IMR-90 (cell line): ENCODE measurements at regions not wholly inside any gene's neighbourhood (a gene's known extent, or its start where the extent isn't known, plus 50 kb on each side); places are given as distances from the start of the nearest gene placed in this dataset.

Experiments
- ATAC-seq: fragments of 200-7000 bp; cut with Tn5 transposase; 2 replicates; pipeline ENCODE4 v1.9.1; 2020; ENCODE audit warnings: low read depth, mild to moderate bottlenecking, moderate library complexity
- BruUV-seq: library from RNA; stranded (reverse); fragments of 400-500 nt; replicated peaks from 2 replicates; lab custom pipeline; 2021; lab: Mats Ljungman, UMichigan
- CTCF ChIA-PET: fragments of 300-600 bp; formaldehyde crosslinking; extraction: SDS; loops from one replicate; lab custom pipeline; 2021; ENCODE audit warnings: antibody characterized with exemption; lab: Yijun Ruan, JAX
- POLR2A ChIA-PET: fragments of 300-600 bp; sonication (Branson Sonifier 250); formaldehyde crosslinking; loops from one replicate; lab custom pipeline; 2022; ENCODE audit warnings: antibody characterized with exemption; ENCODE audit not compliant: unreplicated experiment; lab: Charles Lee
- DNase-seq: peaks from one replicate; pipeline ENCODE4 v3.0.0; 2013
- H2AFZ ChIP-seq: replicated peaks from 2 replicates; pipeline ENCODE3; 2013; ENCODE audit warnings: low read length, mild to moderate bottlenecking; ENCODE audit not compliant: poor library complexity
- H2AK5ac ChIP-seq: 2 replicates; pipeline ENCODE4 v1.6.1; 2013; ENCODE audit warnings: low read depth, low read length, inconsistent platforms
- H2AK9ac ChIP-seq: replicated peaks from 2 replicates; pipeline ENCODE3; 2013; ENCODE audit warnings: mild to moderate bottlenecking, low read depth, low read length, moderate library complexity; ENCODE audit not compliant: poor library complexity
- H2BK120ac ChIP-seq: 2 replicates; pipeline ENCODE4 v1.6.1; 2013; ENCODE audit warnings: low read depth, low read length, inconsistent platforms
- H2BK15ac ChIP-seq: 3 replicates; pipeline ENCODE4 v1.6.1; 2013; ENCODE audit warnings: low read depth, low read length, inconsistent platforms
- H2BK20ac ChIP-seq: 2 replicates; pipeline ENCODE4 v1.6.1; 2013; ENCODE audit warnings: low read depth, mild to moderate bottlenecking, inconsistent platforms, low read length, moderate library complexity
- H2BK5ac ChIP-seq: 2 replicates; pipeline ENCODE4 v1.6.1; 2013; ENCODE audit warnings: mild to moderate bottlenecking, low read depth, low read length, inconsistent platforms; ENCODE audit not compliant: poor library complexity, severe bottlenecking
- H3K14ac ChIP-seq: replicated peaks from 2 replicates; pipeline ENCODE4 v1.6.1; 2013; ENCODE audit warnings: low read depth, low read length, inconsistent platforms
- H3K18ac ChIP-seq: 2 replicates; pipeline ENCODE4 v1.6.1; 2013; ENCODE audit warnings: low read depth, low read length, control low read depth
- H3K23ac ChIP-seq: 2 replicates; pipeline ENCODE4 v1.6.1; 2013; ENCODE audit warnings: low read depth, low read length, inconsistent platforms
- H3K27ac ChIP-seq: 2 replicates; pipeline ENCODE4 v1.5.1; 2013; ENCODE audit warnings: mild to moderate bottlenecking, control low read depth, low read length; ENCODE audit not compliant: insufficient read depth
- H3K27me3 ChIP-seq: 2 replicates; pipeline ENCODE4 v1.6.1; 2013; ENCODE audit warnings: low read length; ENCODE audit not compliant: control insufficient read depth, insufficient read depth
- H3K36me3 ChIP-seq: 2 replicates; pipeline ENCODE4 v1.6.1; 2013; ENCODE audit warnings: low read length, mixed read lengths; ENCODE audit not compliant: control insufficient read depth, insufficient read depth
- H3K4ac ChIP-seq: 2 replicates; pipeline ENCODE4 v1.6.1; 2013; ENCODE audit warnings: low read depth, low read length, inconsistent platforms
- H3K4me1 ChIP-seq: 2 replicates; pipeline ENCODE4 v1.6.1; 2013; ENCODE audit warnings: low read length, mixed read lengths; ENCODE audit not compliant: control insufficient read depth, insufficient read depth
- H3K4me2 ChIP-seq: 2 replicates; pipeline ENCODE4 v1.6.1; 2013; ENCODE audit warnings: low read depth, mild to moderate bottlenecking, control low read depth, low read length, moderate library complexity
- H3K4me3 ChIP-seq: 2 replicates; pipeline ENCODE4 v1.5.1; 2013; ENCODE audit warnings: low read depth, mild to moderate bottlenecking, control low read depth, low read length, moderate library complexity; ENCODE audit not compliant: insufficient read depth
- H3K56ac ChIP-seq: 2 replicates; pipeline ENCODE4 v1.6.1; 2013; ENCODE audit warnings: low read length, inconsistent platforms; ENCODE audit not compliant: insufficient read depth; ENCODE audit errors: extremely low read depth
- H3K79me1 ChIP-seq, 2 experiments: 2 replicates each; pipeline ENCODE4 v1.6.1; 2013; ENCODE audit warnings: low read length in 2 of 2, inconsistent platforms in 1 of 2, low read depth in 1 of 2
- H3K9ac ChIP-seq: 2 replicates; pipeline ENCODE4 v1.6.1; 2013; ENCODE audit warnings: low read depth, low read length, control low read depth
- H3K9me1 ChIP-seq: 2 replicates; pipeline ENCODE4 v1.6.1; 2013; ENCODE audit warnings: low read length, inconsistent platforms; ENCODE audit not compliant: insufficient read depth
- H3K9me3 ChIP-seq: 2 replicates; pipeline ENCODE4 v1.6.1; 2013; ENCODE audit warnings: low read length; ENCODE audit not compliant: control insufficient read depth, insufficient read depth
- H4K20me1 ChIP-seq: 2 replicates; pipeline ENCODE4 v1.6.1; 2013; ENCODE audit warnings: low read length, inconsistent platforms; ENCODE audit not compliant: insufficient read depth
- H4K5ac ChIP-seq: 2 replicates; pipeline ENCODE4 v1.6.1; 2013; ENCODE audit warnings: mild to moderate bottlenecking, low read depth, low read length, control low read depth
- H4K8ac ChIP-seq, 2 experiments: 2 replicates each; pipeline ENCODE4 v1.6.1; 2013; ENCODE audit warnings: low read depth in 2 of 2, low read length in 2 of 2, control low read depth in 1 of 2, inconsistent platforms in 1 of 2
- H4K91ac ChIP-seq: 2 replicates; pipeline ENCODE4 v1.6.1; 2013; ENCODE audit warnings: low read depth, low read length, inconsistent platforms; ENCODE audit not compliant: insufficient read depth
- BHLHE40 ChIP-seq: fragments of 150-350 bp; IDR thresholded peaks from 2 replicates; pipeline ENCODE4 v1.6.1; 2016; ENCODE audit warnings: mild to moderate bottlenecking, low read depth, low read length
- CEBPB ChIP-seq: IDR thresholded peaks from 2 replicates; pipeline ENCODE4 v1.6.1; 2012; ENCODE audit warnings: low read depth, low read length, improper control_type of control experiment
- CHD1 ChIP-seq: IDR thresholded peaks from 2 replicates; pipeline ENCODE4 v1.6.1; 2012; ENCODE audit warnings: low read depth, low read length, improper control_type of control experiment
- ELK1 ChIP-seq: fragments of 150-350 bp; IDR thresholded peaks from 2 replicates; pipeline ENCODE4 v1.6.1; 2016; ENCODE audit warnings: low read depth, mild to moderate bottlenecking, low read length, moderate library complexity, borderline replicate concordance
- FOS ChIP-seq: fragments of 150-350 bp; IDR thresholded peaks from 2 replicates; pipeline ENCODE4 v1.6.1; 2016; ENCODE audit warnings: low read depth, low read length
- MAFK ChIP-seq: IDR thresholded peaks from 2 replicates; pipeline ENCODE4 v1.6.1; 2012; ENCODE audit warnings: low read depth, low read length, improper control_type of control experiment
- MAZ ChIP-seq: IDR thresholded peaks from 2 replicates; pipeline ENCODE4 v1.6.1; 2012; ENCODE audit warnings: low read depth, mild to moderate bottlenecking, low read length, improper control_type of control experiment, moderate library complexity, borderline replicate concordance
- MXI1 ChIP-seq: IDR thresholded peaks from 2 replicates; pipeline ENCODE4 v1.6.1; 2012; ENCODE audit warnings: low read depth, mild to moderate bottlenecking, low read length, moderate library complexity, borderline replicate concordance
- NFE2L2 ChIP-seq: fragments of 150-350 bp; IDR thresholded peaks from 2 replicates; pipeline ENCODE4 v1.6.1; 2016; ENCODE audit warnings: low read depth, mild to moderate bottlenecking, low read length
- POLR2A ChIP-seq: IDR thresholded peaks from 2 replicates; pipeline ENCODE4 v1.6.1; 2012; ENCODE audit warnings: mild to moderate bottlenecking, low read depth, low read length
- RAD21 ChIP-seq: IDR thresholded peaks from 2 replicates; pipeline ENCODE4 v1.6.1; 2012; ENCODE audit warnings: low read length, improper control_type of control experiment
- RCOR1 ChIP-seq: IDR thresholded peaks from 2 replicates; pipeline ENCODE4 v1.6.1; 2012; ENCODE audit warnings: mild to moderate bottlenecking, low read length, improper control_type of control experiment; ENCODE audit not compliant: insufficient replicate concordance
- RFX5 ChIP-seq: IDR thresholded peaks from 2 replicates; pipeline ENCODE4 v1.8.0; 2012; ENCODE audit warnings: low read depth, mild to moderate bottlenecking, low read length, moderate library complexity
- SMC3 ChIP-seq: fragments of 150-350 bp; IDR thresholded peaks from 2 replicates; pipeline ENCODE4 v1.6.1; 2016; ENCODE audit warnings: low read depth, mild to moderate bottlenecking, antibody characterized with exemption, low read length, moderate library complexity
- WGBS, 2 experiments: methylation state at CpG; one replicate each; pipeline versions ENCODE4 v1.1.5 to v1.1.7; 2013; ENCODE audit warnings: missing lambda C conversion rate in 2 of 2; ENCODE audit not compliant: insufficient read length in 1 of 2; ENCODE audit errors: extremely low coverage in 2 of 2; 5-methylcytosine and 5-hydroxymethylcytosine counted together
- dilution Hi-C: fragments of 300-500 bp; cut with HindIII; formaldehyde crosslinking; loops from one replicate; pipeline ENCODE4 v1.14.3; 2018; ENCODE audit warnings: low sequenced_read_pairs; ENCODE audit not compliant: unreplicated experiment
- in situ Hi-C: fragments of 300-500 bp; cut with MboI; formaldehyde crosslinking; loops from 3 replicates; pipeline ENCODE4 v1.14.3; 2019; ENCODE audit warnings: low sequenced_read_pairs, inconsistent platforms, mixed read lengths
- intact Hi-C: fragments of 100-400 bp; cut with micrococcal nuclease; formaldehyde crosslinking; loops from 2 replicates; pipeline ENCODE4 v1.10.0; 2022
- TF ChIP-seq, protein P1 (sequence below): fragments of 150-350 bp; IDR thresholded peaks from 2 replicates; pipeline ENCODE4 v1.6.1; 2017; ENCODE audit warnings: mild to moderate bottlenecking, antibody characterized with exemption, low read length, low read depth
- TF ChIP-seq, protein P2 (sequence below): conservative IDR thresholded peaks from 2 replicates; pipeline ENCODE4 v1.5.1; 2012; ENCODE audit warnings: mild to moderate bottlenecking, low read depth, low read length, improper control_type of control experiment

DNA sequence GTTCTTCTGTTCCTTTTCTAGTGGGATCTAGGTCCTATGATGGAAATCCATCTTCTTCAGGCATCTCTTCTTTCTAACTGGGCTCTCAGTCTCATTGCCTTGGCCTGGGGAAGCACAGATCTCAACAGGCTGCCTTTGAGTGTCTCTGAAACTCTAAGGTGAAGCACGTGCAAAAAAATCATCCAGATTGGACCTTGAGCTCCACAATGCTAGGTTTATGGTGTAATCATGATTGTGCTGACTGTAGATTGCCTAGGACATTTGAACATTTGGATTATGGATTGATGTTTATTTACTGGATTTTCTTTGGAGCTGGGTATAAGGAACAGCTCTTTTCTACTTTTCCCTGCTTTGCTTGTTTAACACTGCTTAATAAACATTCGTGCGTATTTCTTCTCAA lies 191.5 kb upstream of the NR3C2 start:
- Histone ChIP-seq H3K27me3 (no peaks in the 10 kb centered on the region), H3K23ac (no peak overlapping the region), H3K4ac (no peak overlapping the region), H3K56ac (no peak overlapping the region), H3K27ac (no peak overlapping the region), H3K4me1 (no peaks in the 10 kb centered on the region), H2AK5ac (no peak overlapping the region), H3K36me3 (no peaks in the 10 kb centered on the region), H3K18ac (no peak overlapping the region), H4K8ac (no peak overlapping the region), H2BK15ac (no peak overlapping the region), H2AFZ (no peak overlapping the region), H3K9me3 (peaks cover 5% of the 10 kb centered on the region; the same call in 1 of the 2 replicates), H4K91ac (no peak overlapping the region), H3K4me2 (no peak overlapping the region), H2AK9ac (no peak overlapping the region), H3K9ac (no peak overlapping the region), H2BK120ac (no peak overlapping the region), H3K14ac (no peak overlapping the region), H3K79me1 (no peaks in the 10 kb centered on the region), H3K4me3 (no peak overlapping the region), H3K9me1 (no peaks in the 10 kb centered on the region), H4K5ac (no peak overlapping the region), H2BK5ac (no peak overlapping the region), H4K20me1 (no peaks in the 10 kb centered on the region), H2BK20ac (no peak overlapping the region)
- TF ChIP-seq CHD1 (no peak), RCOR1 (no peak), ELK1 (no peak), MAZ (no peak), CEBPB (no peak), SMC3 (no peak), BHLHE40 (no peak), MXI1 (no peak), POLR2A (no peak), MAFK (no peak), FOS (no peak), NFE2L2 (no peak), RFX5 (no peak), RAD21 (no peak)
- TF ChIP-seq, protein P1, sequence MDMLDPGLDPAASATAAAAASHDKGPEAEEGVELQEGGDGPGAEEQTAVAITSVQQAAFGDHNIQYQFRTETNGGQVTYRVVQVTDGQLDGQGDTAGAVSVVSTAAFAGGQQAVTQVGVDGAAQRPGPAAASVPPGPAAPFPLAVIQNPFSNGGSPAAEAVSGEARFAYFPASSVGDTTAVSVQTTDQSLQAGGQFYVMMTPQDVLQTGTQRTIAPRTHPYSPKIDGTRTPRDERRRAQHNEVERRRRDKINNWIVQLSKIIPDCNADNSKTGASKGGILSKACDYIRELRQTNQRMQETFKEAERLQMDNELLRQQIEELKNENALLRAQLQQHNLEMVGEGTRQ: no peak
- TF ChIP-seq, protein P2, sequence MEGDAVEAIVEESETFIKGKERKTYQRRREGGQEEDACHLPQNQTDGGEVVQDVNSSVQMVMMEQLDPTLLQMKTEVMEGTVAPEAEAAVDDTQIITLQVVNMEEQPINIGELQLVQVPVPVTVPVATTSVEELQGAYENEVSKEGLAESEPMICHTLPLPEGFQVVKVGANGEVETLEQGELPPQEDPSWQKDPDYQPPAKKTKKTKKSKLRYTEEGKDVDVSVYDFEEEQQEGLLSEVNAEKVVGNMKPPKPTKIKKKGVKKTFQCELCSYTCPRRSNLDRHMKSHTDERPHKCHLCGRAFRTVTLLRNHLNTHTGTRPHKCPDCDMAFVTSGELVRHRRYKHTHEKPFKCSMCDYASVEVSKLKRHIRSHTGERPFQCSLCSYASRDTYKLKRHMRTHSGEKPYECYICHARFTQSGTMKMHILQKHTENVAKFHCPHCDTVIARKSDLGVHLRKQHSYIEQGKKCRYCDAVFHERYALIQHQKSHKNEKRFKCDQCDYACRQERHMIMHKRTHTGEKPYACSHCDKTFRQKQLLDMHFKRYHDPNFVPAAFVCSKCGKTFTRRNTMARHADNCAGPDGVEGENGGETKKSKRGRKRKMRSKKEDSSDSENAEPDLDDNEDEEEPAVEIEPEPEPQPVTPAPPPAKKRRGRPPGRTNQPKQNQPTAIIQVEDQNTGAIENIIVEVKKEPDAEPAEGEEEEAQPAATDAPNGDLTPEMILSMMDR: no peak
- in situ Hi-C loops: no loop called here
- ChIA-PET POLR2A (no interaction called here), CTCF (no interaction called here)
- BruUV-seq: no TSS peak
- WGBS, 2 experiments: no CpG with 5 or more reads among the region's 3 CpGs
- ATAC-seq: no peak
- DNase-seq: no peak
- intact Hi-C loops: no loop called here
- dilution Hi-C loops: no loop called here
